AG09319 (cell line): ENCODE measurements at regions not wholly inside any gene's neighbourhood (a gene's known extent, or its start where the extent isn't known, plus 50 kb on each side); places are given as distances from the start of the nearest gene placed in this dataset.
"Not testable (repeated sequence)": the region's sequence is repeated elsewhere in the genome, so short reads cannot be mapped to it uniquely, and the experiment has no call there.

Experiments used
- DNase-seq: peaks from one replicate; pipeline ENCODE4 v3.0.0-alpha.2; 2010; ENCODE audit warnings: low read depth; ENCODE audit errors: extremely low read depth
- TF ChIP-seq, protein P1 (sequence below): IDR thresholded peaks from 2 replicates; pipeline ENCODE4 v1.5.1; 2011; ENCODE audit warnings: low read depth, mild to moderate bottlenecking, inconsistent platforms, low read length, moderate library complexity

DNA sequence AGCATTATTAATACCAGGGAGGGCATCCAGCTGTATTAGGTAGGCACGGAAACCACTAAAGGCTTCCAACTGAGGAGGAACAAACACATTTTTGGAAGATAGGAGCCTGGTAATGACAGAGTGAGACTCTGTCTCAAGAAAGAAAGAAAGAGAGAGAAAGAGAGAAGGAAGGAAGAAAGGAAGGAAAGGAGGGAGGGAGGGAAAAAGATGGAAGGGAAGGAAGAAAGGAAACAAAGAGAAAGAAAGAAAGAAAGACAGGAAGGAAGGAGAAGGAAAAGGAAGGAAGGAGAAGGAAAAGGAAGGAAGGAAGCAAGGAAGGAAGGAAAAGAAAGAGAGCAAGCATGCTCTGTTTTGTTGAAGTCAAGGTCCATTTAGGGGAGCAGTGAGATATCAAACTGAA lies 103.8 kb upstream of the RFX8 start:
- no peak for DNase-seq
- TF ChIP-seq, protein P1, sequence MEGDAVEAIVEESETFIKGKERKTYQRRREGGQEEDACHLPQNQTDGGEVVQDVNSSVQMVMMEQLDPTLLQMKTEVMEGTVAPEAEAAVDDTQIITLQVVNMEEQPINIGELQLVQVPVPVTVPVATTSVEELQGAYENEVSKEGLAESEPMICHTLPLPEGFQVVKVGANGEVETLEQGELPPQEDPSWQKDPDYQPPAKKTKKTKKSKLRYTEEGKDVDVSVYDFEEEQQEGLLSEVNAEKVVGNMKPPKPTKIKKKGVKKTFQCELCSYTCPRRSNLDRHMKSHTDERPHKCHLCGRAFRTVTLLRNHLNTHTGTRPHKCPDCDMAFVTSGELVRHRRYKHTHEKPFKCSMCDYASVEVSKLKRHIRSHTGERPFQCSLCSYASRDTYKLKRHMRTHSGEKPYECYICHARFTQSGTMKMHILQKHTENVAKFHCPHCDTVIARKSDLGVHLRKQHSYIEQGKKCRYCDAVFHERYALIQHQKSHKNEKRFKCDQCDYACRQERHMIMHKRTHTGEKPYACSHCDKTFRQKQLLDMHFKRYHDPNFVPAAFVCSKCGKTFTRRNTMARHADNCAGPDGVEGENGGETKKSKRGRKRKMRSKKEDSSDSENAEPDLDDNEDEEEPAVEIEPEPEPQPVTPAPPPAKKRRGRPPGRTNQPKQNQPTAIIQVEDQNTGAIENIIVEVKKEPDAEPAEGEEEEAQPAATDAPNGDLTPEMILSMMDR: no peak

DNA sequence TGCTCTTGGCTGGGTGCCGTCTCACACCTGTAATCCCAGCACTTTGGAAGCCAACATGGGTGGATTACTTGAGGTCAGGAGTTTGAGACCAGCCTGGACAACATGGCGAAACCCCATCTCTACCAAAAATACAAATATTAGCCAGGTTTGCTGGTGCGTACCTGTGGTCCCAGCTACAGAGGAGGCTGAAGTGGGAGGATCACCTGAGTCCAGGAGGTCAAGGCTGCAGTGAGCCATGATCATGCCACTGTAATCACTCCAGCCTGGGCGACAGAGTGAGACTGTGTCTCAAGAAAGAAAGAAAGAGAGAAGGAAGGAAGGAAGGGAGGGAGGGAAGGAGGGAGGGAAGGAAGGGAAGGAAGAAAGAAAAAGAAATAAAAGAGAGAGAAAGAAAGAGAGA lies 103.2 kb upstream of the RFX8 start:
- DNase-seq: not testable (repeated sequence)

DNA sequence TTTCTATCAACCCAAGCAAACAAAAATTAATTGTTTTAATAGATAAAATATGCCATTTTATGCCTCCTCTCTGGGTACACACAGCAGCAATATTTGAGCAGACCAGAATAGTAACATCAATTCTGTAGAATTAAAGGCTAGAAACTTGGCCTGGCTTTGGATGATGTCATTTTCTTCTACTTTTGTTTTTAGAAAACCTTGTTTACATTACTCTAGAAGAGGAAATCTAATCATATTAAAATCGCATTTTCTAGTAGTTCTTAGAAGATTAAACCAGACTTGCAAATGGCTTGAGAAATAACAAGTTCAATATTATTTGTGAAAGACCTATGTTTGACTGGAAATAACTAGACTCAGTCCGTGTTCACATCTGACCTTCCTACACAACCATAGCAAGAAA lies 102.3 kb upstream of the RFX8 start:
- no peak for DNase-seq
- TF ChIP-seq, protein P1: no peak

DNA sequence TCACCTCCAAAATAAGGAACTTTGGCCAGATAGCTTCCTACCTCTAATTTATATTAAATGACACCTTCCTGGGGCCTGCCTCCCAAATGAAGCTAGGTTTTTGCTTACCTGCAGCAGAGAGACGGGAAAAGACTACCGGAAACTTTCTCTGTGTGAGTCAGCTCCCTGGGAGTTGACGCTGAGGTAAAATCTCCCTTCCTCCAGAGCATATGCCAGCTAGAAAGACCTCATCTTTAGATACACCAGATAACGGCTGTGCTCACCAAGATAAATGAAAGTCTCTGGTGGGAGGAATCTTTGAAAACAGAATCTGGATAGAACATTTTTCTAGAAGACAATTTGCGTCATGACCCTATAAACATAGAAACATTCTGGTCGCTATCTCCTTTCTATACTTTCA lies 99.7 kb upstream of the RFX8 start:
- DNase-seq: no peak
- TF ChIP-seq, protein P1: no peak

DNA sequence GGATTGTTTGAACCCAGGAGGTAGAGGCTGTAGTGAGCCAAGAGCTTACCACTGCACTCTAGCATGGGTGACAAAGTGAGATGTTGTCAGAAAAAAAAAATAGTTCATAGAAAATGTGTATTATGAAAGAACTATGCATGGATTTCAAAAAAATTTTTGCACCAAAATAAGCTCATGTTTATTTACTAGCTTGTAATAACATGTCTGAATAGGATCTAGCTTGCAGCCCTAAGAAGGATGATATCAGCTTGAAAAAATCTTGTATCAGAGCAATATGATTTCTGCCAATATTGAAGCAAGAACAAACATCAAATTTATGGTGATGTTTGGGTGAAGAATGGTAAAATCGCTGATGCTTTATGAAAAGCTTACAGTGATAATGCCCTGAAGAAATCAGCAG lies 97.0 kb upstream of the RFX8 start:
- TF ChIP-seq, protein P1: no peak
- DNase-seq: no peak

DNA sequence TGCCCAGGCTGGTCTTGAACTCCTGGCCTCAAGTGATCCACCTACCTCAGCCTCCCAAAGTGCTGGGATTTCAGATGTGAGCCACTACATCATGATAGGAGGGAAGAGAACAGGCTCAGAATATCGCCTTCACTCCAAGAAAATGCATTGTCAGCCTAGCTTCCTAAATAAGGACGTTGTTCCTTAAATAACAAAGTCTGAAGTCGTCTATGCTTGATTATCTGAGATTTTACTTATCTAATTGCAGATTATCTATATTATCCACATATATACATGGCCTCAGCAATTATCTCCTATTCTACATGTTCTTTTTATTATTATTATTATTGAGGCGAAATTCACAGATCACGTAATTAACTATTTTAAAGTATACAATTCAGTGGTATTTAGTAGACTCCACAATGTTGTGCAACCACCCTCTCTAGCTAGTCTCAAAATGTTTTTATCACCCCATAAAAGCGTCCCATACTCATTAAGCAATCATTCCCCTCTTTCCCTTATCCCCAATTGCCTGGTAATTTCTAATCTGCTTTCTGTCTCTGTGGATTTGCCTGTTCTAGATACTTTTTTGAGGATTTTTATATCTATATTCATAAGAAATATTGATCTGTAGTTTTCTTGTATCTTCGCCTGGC lies 95.1 kb upstream of the RFX8 start:
- TF ChIP-seq, protein P1: no peak
- DNase-seq: no peak

DNA sequence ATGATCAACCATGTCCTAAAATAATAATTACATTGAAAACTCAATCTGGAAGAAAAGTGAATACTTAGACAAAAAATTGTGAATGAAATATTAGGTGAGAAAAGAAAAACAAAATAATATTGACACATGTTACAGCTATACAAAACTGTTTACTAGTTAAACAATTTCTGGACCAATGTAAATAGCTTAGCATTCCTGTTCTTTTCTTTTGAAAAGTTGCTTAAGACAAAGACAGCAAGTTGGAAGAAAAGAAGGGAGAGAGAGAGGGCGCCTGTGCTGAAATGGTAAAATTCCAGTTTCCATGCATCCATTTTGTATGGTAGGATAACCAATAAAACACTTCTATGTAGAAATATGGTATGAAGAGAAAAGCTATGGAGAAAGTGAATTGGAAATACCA lies 94.1 kb upstream of the RFX8 start:
- DNase-seq: no peak
- TF ChIP-seq, protein P1: no peak

DNA sequence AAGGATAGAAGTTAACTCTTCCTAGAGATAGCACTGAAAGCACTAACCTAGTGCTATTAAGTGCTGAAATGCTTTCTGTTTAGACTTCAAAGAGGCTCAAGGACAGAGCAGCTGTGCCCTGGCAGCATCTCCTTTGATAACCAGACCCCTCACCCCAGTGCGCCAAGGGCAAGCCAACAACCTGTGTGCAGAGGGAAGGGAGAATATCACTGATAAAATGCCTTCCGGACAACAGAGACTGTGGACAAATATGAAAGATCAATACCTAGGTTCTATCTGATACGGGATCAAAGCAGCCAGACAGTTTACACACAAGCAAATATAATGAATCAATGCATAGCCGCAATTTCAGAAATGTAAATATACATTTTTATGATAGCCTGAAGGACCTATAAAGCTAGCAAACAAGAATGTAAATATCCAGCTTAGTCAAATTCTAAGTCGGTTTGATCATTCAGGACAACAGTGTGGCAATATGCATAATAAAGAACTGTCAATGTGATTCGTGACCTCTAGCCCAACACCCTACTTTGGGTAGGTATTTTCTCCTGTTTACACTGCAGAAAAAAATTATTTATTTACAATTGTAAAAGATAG lies 91.8 kb upstream of the RFX8 start:
- no peak for DNase-seq
- TF ChIP-seq, protein P1: no peak
